ENCODE measurements at regions not wholly inside any gene's neighbourhood (a gene's known extent, or its start where the extent isn't known, plus 50 kb on each side); places are given as distances from the start of the nearest gene placed in this dataset.

GRCh38 chr7:67754651-67755050 is 758.0 kb downstream of the TYW1 start:
- CTCF ChIA-PET = no interaction called here
- TF ChIP-seq, protein P1, sequence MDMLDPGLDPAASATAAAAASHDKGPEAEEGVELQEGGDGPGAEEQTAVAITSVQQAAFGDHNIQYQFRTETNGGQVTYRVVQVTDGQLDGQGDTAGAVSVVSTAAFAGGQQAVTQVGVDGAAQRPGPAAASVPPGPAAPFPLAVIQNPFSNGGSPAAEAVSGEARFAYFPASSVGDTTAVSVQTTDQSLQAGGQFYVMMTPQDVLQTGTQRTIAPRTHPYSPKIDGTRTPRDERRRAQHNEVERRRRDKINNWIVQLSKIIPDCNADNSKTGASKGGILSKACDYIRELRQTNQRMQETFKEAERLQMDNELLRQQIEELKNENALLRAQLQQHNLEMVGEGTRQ (IDR thresholded peaks at IDR 0.05; ENCODE audit: low read depth, low read length) = no peak
- TF ChIP-seq ELK1 (IDR thresholded peaks at IDR 0.05; ENCODE audit: borderline replicate concordance, low read depth, low read length) (no peak), RCOR1 (IDR thresholded peaks at IDR 0.05; ENCODE audit: insufficient replicate concordance, low read length) (no peak), SMC3 (IDR thresholded peaks at IDR 0.05; ENCODE audit: low read depth, low read length) (no peak), NFE2L2 (IDR thresholded peaks at IDR 0.05; ENCODE audit: low read depth, low read length) (no peak), CTCF (conservative IDR thresholded peaks at IDR 0.05; ENCODE audit: low read depth, low read length) (no peak), MXI1 (IDR thresholded peaks at IDR 0.05; ENCODE audit: borderline replicate concordance, low read depth, low read length) (no peak), MAFK (IDR thresholded peaks at IDR 0.05; ENCODE audit: low read depth, low read length) (no peak), BHLHE40 (IDR thresholded peaks at IDR 0.05; ENCODE audit: low read depth, low read length) (no peak), POLR2A (IDR thresholded peaks at IDR 0.05; ENCODE audit: low read depth, low read length) (no peak), CHD1 (IDR thresholded peaks at IDR 0.05; ENCODE audit: low read depth, low read length) (no peak), RAD21 (IDR thresholded peaks at IDR 0.05; ENCODE audit: low read length) (no peak), RFX5 (IDR thresholded peaks at IDR 0.05; ENCODE audit: low read depth, low read length) (no peak), CEBPB (IDR thresholded peaks at IDR 0.05; ENCODE audit: low read depth, low read length) (no peak), MAZ (IDR thresholded peaks at IDR 0.05; ENCODE audit: borderline replicate concordance, low read depth, low read length) (no peak), FOS (IDR thresholded peaks at IDR 0.05; ENCODE audit: low read depth, low read length) (no peak)

More at GRCh38 chr7:67754651-67755050, 758.0 kb downstream of the TYW1 start:
- no peak overlapping the region for H4K91ac ChIP-seq (ENCODE audit: insufficient read depth, low read depth, low read length)
- no peak overlapping the region for H2AK9ac ChIP-seq (replicated peaks; ENCODE audit: low read depth, low read length, poor library complexity)
- no peak overlapping the region for H2AFZ ChIP-seq (replicated peaks; ENCODE audit: low read length, poor library complexity)
- H3K4me3 ChIP-seq (ENCODE audit: insufficient read depth, low read depth, low read length) = no peak overlapping the region
- no peaks in the 10 kb centered on the region for H3K4me1 ChIP-seq (ENCODE audit: control insufficient read depth, insufficient read depth, low read length)
- no peak overlapping the region for H2BK20ac ChIP-seq (ENCODE audit: low read depth, low read length)
- no peaks in the 10 kb centered on the region for H3K27me3 ChIP-seq (ENCODE audit: control insufficient read depth, insufficient read depth, low read length)
- no peaks in the 10 kb centered on the region for H3K79me1 ChIP-seq (ENCODE audit: low read depth in 1 of 2, low read length in 2 of 2)
- ATAC-seq (ENCODE audit: low read depth) = no peak
- no TSS peak for BruUV-seq (replicated peaks)
- H4K8ac ChIP-seq (ENCODE audit: low read depth in 2 of 2, low read length in 2 of 2) = no peak overlapping the region
- H4K20me1 ChIP-seq (ENCODE audit: insufficient read depth, low read length) = no peaks in the 10 kb centered on the region
- 0% methylated on average over 1 of the region's 2 CpGs; no CpG with 5 or more reads in 1 of the 2 experiments for WGBS, 2 experiments (ENCODE audit: extremely low coverage in 2 of 2, insufficient read length in 1 of 2)
- H3K4ac ChIP-seq (ENCODE audit: low read depth, low read length) = no peak overlapping the region
- H3K23ac ChIP-seq (ENCODE audit: low read depth, low read length) = no peak overlapping the region
- no peaks in the 10 kb centered on the region for H3K9me1 ChIP-seq (ENCODE audit: insufficient read depth, low read length)
- POLR2A ChIA-PET (ENCODE audit: unreplicated experiment) = no interaction called here
- H3K18ac ChIP-seq (ENCODE audit: low read depth, low read length) = no peak overlapping the region
- no peak overlapping the region for H3K27ac ChIP-seq (ENCODE audit: insufficient read depth, low read length)
- no peaks in the 10 kb centered on the region for H3K36me3 ChIP-seq (ENCODE audit: control insufficient read depth, insufficient read depth, low read length)
- H3K9me3 ChIP-seq (ENCODE audit: control insufficient read depth, insufficient read depth, low read length) = peaks cover 11% of the 10 kb centered on the region
- no peak overlapping the region for H3K4me2 ChIP-seq (ENCODE audit: low read depth, low read length)
- no peak overlapping the region for H2BK15ac ChIP-seq (ENCODE audit: low read depth, low read length)
- H2BK5ac ChIP-seq (ENCODE audit: low read depth, low read length, poor library complexity, severe bottlenecking) = no peak overlapping the region
- in situ Hi-C loops (cut with MboI; ENCODE audit: low sequenced_read_pairs) (no loop called here), intact Hi-C loops (cut with micrococcal nuclease) (no loop called here), dilution Hi-C loops (cut with HindIII; ENCODE audit: low sequenced_read_pairs, unreplicated experiment) (no loop called here)
- H2BK120ac ChIP-seq (ENCODE audit: low read depth, low read length) = no peak overlapping the region
- no peak overlapping the region for H3K14ac ChIP-seq (replicated peaks; ENCODE audit: low read depth, low read length)
- no peak overlapping the region for H2AK5ac ChIP-seq (ENCODE audit: low read depth, low read length)
- DNase-seq = no peak
- no peak overlapping the region for H4K5ac ChIP-seq (ENCODE audit: low read depth, low read length)
- no peak overlapping the region for H3K56ac ChIP-seq (ENCODE audit: extremely low read depth, insufficient read depth, low read length)
- no peak overlapping the region for H3K9ac ChIP-seq (ENCODE audit: low read depth, low read length)

Measured in IMR-90 (cell line).